Neural crest cell (in vitro differentiated cells): ENCODE measurements at regions not wholly inside any gene's neighbourhood (a gene's known extent, or its start where the extent isn't known, plus 50 kb on each side); places are given as distances from the start of the nearest gene placed in this dataset.
A peak's percentile ranks its signal among the peaks of the same experiment; 100 is the strongest.

Source experiments
- DNase-seq: peaks from one replicate; pipeline ENCODE4 v3.0.0; 2021; ENCODE audit warnings: low read depth, mixed read lengths, low spot score
- H3K27ac Mint-ChIP-seq: one replicate; pipeline ENCODE4 v1.8.0; 2021; ENCODE audit warnings: mild to moderate bottlenecking, mixed read lengths; ENCODE audit not compliant: unreplicated experiment
- H3K27me3 Mint-ChIP-seq: 2 replicates; pipeline ENCODE4 v1.8.0; 2021; ENCODE audit warnings: low read depth, mild to moderate bottlenecking, mixed read lengths
- H3K36me3 Mint-ChIP-seq: 2 replicates; pipeline ENCODE4 v1.8.0; 2021; ENCODE audit warnings: low read depth, mild to moderate bottlenecking, mixed read lengths
- H3K4me1 Mint-ChIP-seq: 2 replicates; pipeline ENCODE4 v1.8.0; 2021; ENCODE audit warnings: mixed read lengths
- H3K4me3 Mint-ChIP-seq: one replicate; pipeline ENCODE4 v1.8.0; 2021; ENCODE audit warnings: mild to moderate bottlenecking, mixed read lengths
- H3K9me3 Mint-ChIP-seq: 2 replicates; pipeline ENCODE4 v1.8.0; 2021; ENCODE audit warnings: mixed read lengths
- CTCF ChIP-seq: fragments of 200-600 bp; sonication (generic); conservative IDR thresholded peaks from 2 replicates; pipeline ENCODE4 v1.5.0; 2021; ENCODE audit warnings: antibody characterized with exemption, mild to moderate bottlenecking

- DNase-seq, result peak; percentile 3
- no peaks in the 10 kb centered on the region for H3K36me3 Mint-ChIP-seq
- TF ChIP-seq CTCF, result peak; percentile 83
- H3K27ac Mint-ChIP-seq, result peak overlapping the region; percentile 74
- H3K9me3 Mint-ChIP-seq, result peaks cover 2% of the 10 kb centered on the region
- peaks cover 42% of the 10 kb centered on the region for H3K4me1 Mint-ChIP-seq
- peak overlapping the region; percentile 2 for H3K4me3 Mint-ChIP-seq
- no peaks in the 10 kb centered on the region for H3K27me3 Mint-ChIP-seq
Observed at GRCh38 chr2:145752091-145752806, 1232.3 kb upstream of the ZEB2 start.

GRCh38 chr2:145751629-145752028, 1231.7 kb upstream of the ZEB2 start:
- Mint-ChIP-seq H3K27ac (peak overlapping the region; percentile 74), H3K4me1 (peaks cover 42% of the 10 kb centered on the region), H3K27me3 (no peaks in the 10 kb centered on the region), H3K36me3 (no peaks in the 10 kb centered on the region), H3K9me3 (peaks cover 2% of the 10 kb centered on the region), H3K4me3 (no peak overlapping the region)
- no peak for DNase-seq
- no peak for TF ChIP-seq CTCF

GRCh38 chr2:145751155-145751554, 1231.2 kb upstream of the ZEB2 start:
- H3K27ac Mint-ChIP-seq, result no peak overlapping the region
- H3K4me1 Mint-ChIP-seq, result peaks cover 42% of the 10 kb centered on the region
- no peaks in the 10 kb centered on the region for H3K27me3 Mint-ChIP-seq
- H3K36me3 Mint-ChIP-seq, result no peaks in the 10 kb centered on the region
- no peak overlapping the region for H3K4me3 Mint-ChIP-seq
- peaks cover 2% of the 10 kb centered on the region for H3K9me3 Mint-ChIP-seq
- TF ChIP-seq CTCF, result no peak
- no peak for DNase-seq

GRCh38 chr2:145750612-145751011, 1230.7 kb upstream of the ZEB2 start:
- no peak for DNase-seq
- Mint-ChIP-seq H3K27me3 (no peaks in the 10 kb centered on the region), H3K9me3 (peaks cover 2% of the 10 kb centered on the region), H3K4me3 (no peak overlapping the region), H3K27ac (no peak overlapping the region), H3K4me1 (peaks cover 42% of the 10 kb centered on the region), H3K36me3 (no peaks in the 10 kb centered on the region)
- no peak for TF ChIP-seq CTCF

- H3K4me3 Mint-ChIP-seq, result no peak overlapping the region
- TF ChIP-seq CTCF, result no peak
- no peak overlapping the region for H3K27ac Mint-ChIP-seq
- H3K36me3 Mint-ChIP-seq, result no peaks in the 10 kb centered on the region
- DNase-seq, result no peak
- H3K27me3 Mint-ChIP-seq, result no peaks in the 10 kb centered on the region
- peaks cover 40% of the 10 kb centered on the region for H3K4me1 Mint-ChIP-seq
- H3K9me3 Mint-ChIP-seq, result no peaks in the 10 kb centered on the region
Observed at GRCh38 chr2:145750144-145750543, 1230.2 kb upstream of the ZEB2 start.
